ENCODE measurements at regions not wholly inside any gene's neighbourhood (a gene's known extent, or its start where the extent isn't known, plus 50 kb on each side); places are given as distances from the start of the nearest gene placed in this dataset.

- DNase-seq (ENCODE audit: extremely low read depth in 1 of 4, low spot score in 3 of 4) (no peak), ATAC-seq (no peak), FAIRE-seq (no peak)
- Histone ChIP-seq H2AFZ (ENCODE audit: low read depth, low read length) (no peak overlapping the region), H3K4me2 (ENCODE audit: insufficient read depth, low read length) (no peak overlapping the region), H3K36me3 (ENCODE audit: control insufficient read depth, insufficient read depth, low read length) (no peaks in the 10 kb centered on the region), H3K9me1 (ENCODE audit: control insufficient read depth, insufficient read depth, low read length) (no peaks in the 10 kb centered on the region), H3K27me3 (ENCODE audit: control insufficient read depth in 2 of 2, insufficient read depth in 2 of 2, low read length in 2 of 2) (no peaks in the 10 kb centered on the region), H4K20me1 (replicated peaks; ENCODE audit: control insufficient read depth, insufficient read depth, low read length) (no peaks in the 10 kb centered on the region), H3K4me3 (no peak overlapping the region), H3K79me2 (ENCODE audit: control insufficient read depth, insufficient read depth, low read length) (no peaks in the 10 kb centered on the region), H3K4me1 (replicated peaks in 1 of 2; ENCODE audit: control insufficient read depth in 2 of 2, insufficient read depth in 2 of 2, low read length in 2 of 2) (no peaks in the 10 kb centered on the region), H3K27ac (ENCODE audit: extremely low read depth, low read depth, low read length) (no peak overlapping the region), H3K9ac (ENCODE audit: insufficient read depth in 1 of 2, low read depth in 2 of 2, low read length in 2 of 2) (no peak overlapping the region), H3K9me3 (replicated peaks; ENCODE audit: control insufficient read depth, insufficient read depth, low read depth, low read length) (no peaks in the 10 kb centered on the region)
- WGBS (ENCODE audit: insufficient coverage, low coverage, missing lambda C conversion rate): 1% methylated on average over 7 of the region's 7 CpGs
- ChIA-PET POLR2A (no interaction called here), CTCF (ENCODE audit: low intra/inter-chr PET ratio) (no interaction called here)
- no peak for TF ChIP-seq RUNX1 (IDR thresholded peaks at IDR 0.05; ENCODE audit: low read depth)
- no peak for TF ChIP-seq TSC22D4 (tag; IDR thresholded peaks at IDR 0.05)
- no peak for TF ChIP-seq KDM5B (IDR thresholded peaks at IDR 0.05; ENCODE audit: insufficient replicate concordance, low read depth, low read length)
- TF ChIP-seq, protein P1, sequence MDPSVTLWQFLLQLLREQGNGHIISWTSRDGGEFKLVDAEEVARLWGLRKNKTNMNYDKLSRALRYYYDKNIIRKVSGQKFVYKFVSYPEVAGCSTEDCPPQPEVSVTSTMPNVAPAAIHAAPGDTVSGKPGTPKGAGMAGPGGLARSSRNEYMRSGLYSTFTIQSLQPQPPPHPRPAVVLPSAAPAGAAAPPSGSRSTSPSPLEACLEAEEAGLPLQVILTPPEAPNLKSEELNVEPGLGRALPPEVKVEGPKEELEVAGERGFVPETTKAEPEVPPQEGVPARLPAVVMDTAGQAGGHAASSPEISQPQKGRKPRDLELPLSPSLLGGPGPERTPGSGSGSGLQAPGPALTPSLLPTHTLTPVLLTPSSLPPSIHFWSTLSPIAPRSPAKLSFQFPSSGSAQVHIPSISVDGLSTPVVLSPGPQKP (CRISPR knock-in tag; IDR thresholded peaks at IDR 0.05): no peak
- no peak for TF ChIP-seq RBM34 (IDR thresholded peaks at IDR 0.05; ENCODE audit: borderline replicate concordance, insufficient read depth, low read length)
- no peak for TF ChIP-seq ZBTB7A (IDR thresholded peaks at IDR 0.05; ENCODE audit: borderline replicate concordance, control insufficient read depth, low read depth, low read length)
- TF ChIP-seq, protein P2, sequence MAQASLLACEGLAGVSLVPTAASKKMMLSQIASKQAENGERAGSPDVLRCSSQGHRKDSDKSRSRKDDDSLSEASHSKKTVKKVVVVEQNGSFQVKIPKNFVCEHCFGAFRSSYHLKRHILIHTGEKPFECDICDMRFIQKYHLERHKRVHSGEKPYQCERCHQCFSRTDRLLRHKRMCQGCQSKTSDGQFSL (CRISPR knock-in tag; IDR thresholded peaks at IDR 0.05): no peak
- TF ChIP-seq, protein P2 (tag; IDR thresholded peaks at IDR 0.05): no peak
- no peak for TF ChIP-seq ZNF551 (CRISPR knock-in tag; IDR thresholded peaks at IDR 0.05)
- no peak for TF ChIP-seq NBN (IDR thresholded peaks at IDR 0.05; ENCODE audit: low read depth)
- TF ChIP-seq NCOA1 (IDR thresholded peaks at IDR 0.05; ENCODE audit: low read depth): no peak
- no peak for TF ChIP-seq SMARCB1 (IDR thresholded peaks at IDR 0.05; ENCODE audit: insufficient read length, low read depth)
- no peak for TF ChIP-seq IRF1 (CRISPR knock-in tag; IDR thresholded peaks at IDR 0.05; ENCODE audit: borderline replicate concordance)
- no peak for TF ChIP-seq FOXJ3 (CRISPR knock-in tag; IDR thresholded peaks at IDR 0.05)
- TF ChIP-seq KAT2B (IDR thresholded peaks at IDR 0.05; ENCODE audit: low read depth, low read length): no peak
- TF ChIP-seq ZBTB5 (IDR thresholded peaks at IDR 0.05): no peak
- TF ChIP-seq ZNF76 (CRISPR knock-in tag; IDR thresholded peaks at IDR 0.05; ENCODE audit: borderline replicate concordance): no peak
- in situ Hi-C loops (cut with MboI): no loop called here
- no TSS peak for BruUV-seq (replicated peaks)
- intact Hi-C loops (cut with micrococcal nuclease): no loop called here
Observed at GRCh38 chrX:10288373-10288975, 131.7 kb downstream of the CLCN4 start.

Measured in K562 (cell line).